H9 (cell line): ENCODE measurements at regions not wholly inside any gene's neighbourhood (a gene's known extent, or its start where the extent isn't known, plus 50 kb on each side); places are given as distances from the start of the nearest gene placed in this dataset.

ENCODE experiments used
- DNase-seq: peaks from one replicate; pipeline ENCODE4 v3.0.0-alpha.2; 2017
- H2AFZ ChIP-seq: one replicate; pipeline ENCODE4 v1.6.1; 2013; ENCODE audit warnings: mild to moderate bottlenecking, low read length, control low read depth, moderate library complexity
- H2AK5ac ChIP-seq: 2 replicates; pipeline ENCODE4 v1.6.1; 2013; ENCODE audit warnings: low read length, control low read depth, mixed read lengths; ENCODE audit not compliant: insufficient read length
- H2BK120ac ChIP-seq: one replicate; pipeline ENCODE4 v1.6.1; 2013; ENCODE audit warnings: low read depth, mild to moderate bottlenecking, low read length, control low read depth, inconsistent platforms; ENCODE audit not compliant: poor library complexity, severe bottlenecking
- H2BK12ac ChIP-seq: 2 replicates; pipeline ENCODE4 v1.6.1; 2013; ENCODE audit warnings: low read length, control low read depth, mixed read lengths, low read depth; ENCODE audit not compliant: insufficient read length
- H2BK15ac ChIP-seq: 2 replicates; pipeline ENCODE4 v1.6.1; 2013; ENCODE audit warnings: low read depth, low read length, control low read depth
- H2BK20ac ChIP-seq: one replicate; pipeline ENCODE4 v1.6.1; 2013; ENCODE audit warnings: low read depth, mild to moderate bottlenecking, low read length, control low read depth, inconsistent platforms; ENCODE audit not compliant: poor library complexity, severe bottlenecking
- H2BK5ac ChIP-seq: 2 replicates; pipeline ENCODE4 v1.6.1; 2013; ENCODE audit warnings: low read length, control low read depth, mixed read lengths; ENCODE audit not compliant: insufficient read length
- H3K14ac ChIP-seq: 2 replicates; pipeline ENCODE4 v1.6.1; 2013; ENCODE audit warnings: low read length, control low read depth; ENCODE audit not compliant: insufficient read depth
- H3K18ac ChIP-seq: 2 replicates; pipeline ENCODE4 v1.6.1; 2013; ENCODE audit warnings: low read depth, mild to moderate bottlenecking, mixed read lengths, low read length, control low read depth; ENCODE audit not compliant: insufficient read length
- H3K23ac ChIP-seq: 2 replicates; pipeline ENCODE4 v1.6.1; 2013; ENCODE audit warnings: low read length, control low read depth, mixed read lengths, low read depth; ENCODE audit not compliant: insufficient read length
- H3K23me2 ChIP-seq: 2 replicates; pipeline ENCODE4 v1.6.1; 2013; ENCODE audit warnings: low read depth, mild to moderate bottlenecking, mixed read lengths, low read length, control low read depth; ENCODE audit not compliant: insufficient read length, poor library complexity, severe bottlenecking
- H3K27ac ChIP-seq: 2 replicates; pipeline ENCODE4 v1.5.1; 2013; ENCODE audit warnings: low read length, control low read depth, mixed read lengths, low read depth; ENCODE audit not compliant: insufficient read length
- H3K27me3 ChIP-seq: 2 replicates; pipeline ENCODE4 v1.6.1; 2013; ENCODE audit warnings: low read length, control low read depth, inconsistent platforms; ENCODE audit not compliant: insufficient read depth
- H3K4ac ChIP-seq: 2 replicates; pipeline ENCODE4 v1.6.1; 2013; ENCODE audit warnings: low read depth, mild to moderate bottlenecking, control low read depth, inconsistent platforms, low read length, moderate library complexity
- H3K4me1 ChIP-seq: 2 replicates; pipeline ENCODE4 v1.6.1; 2013; ENCODE audit warnings: low read length, control low read depth, inconsistent platforms; ENCODE audit not compliant: insufficient read depth
- H3K4me2 ChIP-seq: 2 replicates; pipeline ENCODE4 v1.6.1; 2013; ENCODE audit warnings: low read length, control low read depth, mixed read lengths; ENCODE audit not compliant: insufficient read length, insufficient read depth
- H3K56ac ChIP-seq: 2 replicates; pipeline ENCODE4 v1.6.1; 2013; ENCODE audit warnings: low read depth, mild to moderate bottlenecking, mixed read lengths, low read length, control low read depth; ENCODE audit not compliant: insufficient read length
- H3K79me1 ChIP-seq: 2 replicates; pipeline ENCODE4 v1.6.1; 2013; ENCODE audit warnings: low read depth, mild to moderate bottlenecking, moderate library complexity, low read length, control low read depth, inconsistent platforms; ENCODE audit not compliant: insufficient read depth, poor library complexity, severe bottlenecking
- H3K79me2 ChIP-seq: 2 replicates; pipeline ENCODE4 v1.6.1; 2013; ENCODE audit warnings: low read length, control low read depth, inconsistent platforms; ENCODE audit not compliant: insufficient read depth
- H3K9ac ChIP-seq: 2 replicates; pipeline ENCODE4 v1.6.1; 2013; ENCODE audit warnings: low read length, control low read depth, mixed read lengths; ENCODE audit not compliant: insufficient read length; ENCODE audit errors: extremely low read depth
- H3K9me3 ChIP-seq: one replicate; pipeline ENCODE4 v1.6.1; 2013; ENCODE audit warnings: low read depth, low read length, inconsistent platforms; ENCODE audit not compliant: control insufficient read depth
- H3T11ph ChIP-seq: one replicate; pipeline ENCODE4 v1.6.1; 2013; ENCODE audit warnings: mild to moderate bottlenecking, low read length, control low read depth, inconsistent platforms
- H4K20me1 ChIP-seq: one replicate; pipeline ENCODE4 v1.6.1; 2013; ENCODE audit not compliant: control insufficient read depth, insufficient read length, insufficient read depth
- H4K5ac ChIP-seq: 2 replicates; pipeline ENCODE4 v1.6.1; 2013; ENCODE audit warnings: low read depth, mild to moderate bottlenecking, mixed read lengths, low read length, control low read depth; ENCODE audit not compliant: insufficient read length
- H4K8ac ChIP-seq: replicated peaks from 2 replicates; pipeline ENCODE4 v1.6.1; 2013; ENCODE audit warnings: low read length, control low read depth, mixed read lengths, low read depth; ENCODE audit not compliant: insufficient read length
- H4K91ac ChIP-seq: 2 replicates; pipeline ENCODE4 v1.6.1; 2013; ENCODE audit warnings: low read depth, mild to moderate bottlenecking, moderate library complexity, mixed read lengths, low read length, control low read depth; ENCODE audit not compliant: insufficient read length
- H3K27ac Mint-ChIP-seq, 3 experiments: 2 replicates in 2 of 3; 3 replicates in 1 of 3; pipeline ENCODE4 v1.8.0; 2020 to 2021; ENCODE audit warnings: mixed read lengths in 3 of 3, mild to moderate bottlenecking in 1 of 3, moderate library complexity in 1 of 3
- H3K27me3 Mint-ChIP-seq: 2 replicates; pipeline ENCODE4 v1.8.0; 2021; ENCODE audit warnings: low read depth, mild to moderate bottlenecking, moderate library complexity, mixed read lengths
- H3K36me3 Mint-ChIP-seq, 3 experiments: 2 replicates in 2 of 3; 3 replicates in 1 of 3; pipeline ENCODE4 v1.8.0; 2020 to 2021; ENCODE audit warnings: low read depth in 3 of 3, mixed read lengths in 3 of 3; ENCODE audit not compliant: insufficient read depth in 1 of 3
- H3K4me1 Mint-ChIP-seq, 2 experiments: 2 replicates each; pipeline ENCODE4 v1.8.0; 2020; ENCODE audit warnings: mixed read lengths in 2 of 2
- H3K4me3 Mint-ChIP-seq, 2 experiments: 2 replicates in 1 of 2; 3 replicates in 1 of 2; pipeline ENCODE4 v1.8.0; 2020 to 2021; ENCODE audit warnings: mild to moderate bottlenecking in 2 of 2, mixed read lengths in 2 of 2, moderate library complexity in 1 of 2
- H3K9me3 Mint-ChIP-seq, 2 experiments: 2 replicates in 1 of 2; 3 replicates in 1 of 2; pipeline ENCODE4 v1.8.0; 2020; ENCODE audit warnings: mild to moderate bottlenecking in 2 of 2, mixed read lengths in 2 of 2, moderate library complexity in 1 of 2
- WGBS: extraction: QIAGEN DNeasy Blood & Tissue Kit; methylation state at CpG from one replicate; pipeline ENCODE4 v1.1.7; 2013; ENCODE audit warnings: missing lambda C conversion rate, low lambda C conversion rate, mixed read lengths; ENCODE audit not compliant: insufficient read length; ENCODE audit errors: extremely low coverage; 5-methylcytosine and 5-hydroxymethylcytosine counted together
- TF ChIP-seq, protein P1 (sequence below): fragments of 200-600 bp; sonication (generic); conservative IDR thresholded peaks from 3 replicates; pipeline ENCODE4 v1.8.0; 2021; ENCODE audit warnings: antibody characterized with exemption, mild to moderate bottlenecking

DNA sequence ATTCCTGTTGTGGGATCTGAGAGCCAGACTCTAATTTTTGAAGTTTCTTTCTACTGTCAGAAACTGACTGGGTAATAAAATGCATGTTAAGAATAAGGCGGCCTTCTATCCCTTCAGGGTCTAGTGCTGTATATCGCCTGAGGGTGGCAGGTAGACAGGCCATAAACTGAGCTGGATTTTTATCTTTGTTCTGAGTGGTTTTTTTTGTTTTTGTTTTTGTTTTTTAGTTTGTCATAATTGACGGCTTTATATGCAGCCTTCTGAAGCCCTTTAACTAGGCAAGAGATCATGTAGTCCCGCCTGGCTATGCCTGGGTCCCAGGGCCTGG is 747.7 kb upstream of the ADGRB3 start:
- H2BK12ac ChIP-seq = no peak overlapping the region
- no peak overlapping the region for H3K18ac ChIP-seq
- no peak overlapping the region for H3K27ac ChIP-seq
- no peak overlapping the region for H4K5ac ChIP-seq
- no peaks in the 10 kb centered on the region for H3K79me1 ChIP-seq
- H2BK15ac ChIP-seq = no peak overlapping the region
- H3K23me2 ChIP-seq = no peaks in the 10 kb centered on the region
- no peak overlapping the region for H4K91ac ChIP-seq
- Mint-ChIP-seq H3K27me3 (no peaks in the 10 kb centered on the region), H3K9me3 (peaks cover 2 to 9% of the 10 kb centered on the region in 2 experiments; a peak in 4 of 5 replicates), H3K27ac (no peak overlapping the region), H3K4me3 (no peak overlapping the region), H3K36me3 (peaks cover 0 to 16% (median 2%) of the 10 kb centered on the region in 3 experiments; a peak in 3 of 7 replicates), H3K4me1 (peaks cover 11% of the 10 kb centered on the region in 2 experiments)
- no peak overlapping the region for H2BK120ac ChIP-seq
- H4K8ac ChIP-seq = no peak overlapping the region
- H3T11ph ChIP-seq = no peak overlapping the region
- H2BK20ac ChIP-seq = no peak overlapping the region
- no peak for DNase-seq
- no peaks in the 10 kb centered on the region for H3K9me3 ChIP-seq
- WGBS = no CpG with 5 or more reads among the region's 4 CpGs
- no peak overlapping the region for H3K23ac ChIP-seq
- no peak overlapping the region for H2BK5ac ChIP-seq
- no peak overlapping the region for H3K56ac ChIP-seq
- TF ChIP-seq, protein P1, sequence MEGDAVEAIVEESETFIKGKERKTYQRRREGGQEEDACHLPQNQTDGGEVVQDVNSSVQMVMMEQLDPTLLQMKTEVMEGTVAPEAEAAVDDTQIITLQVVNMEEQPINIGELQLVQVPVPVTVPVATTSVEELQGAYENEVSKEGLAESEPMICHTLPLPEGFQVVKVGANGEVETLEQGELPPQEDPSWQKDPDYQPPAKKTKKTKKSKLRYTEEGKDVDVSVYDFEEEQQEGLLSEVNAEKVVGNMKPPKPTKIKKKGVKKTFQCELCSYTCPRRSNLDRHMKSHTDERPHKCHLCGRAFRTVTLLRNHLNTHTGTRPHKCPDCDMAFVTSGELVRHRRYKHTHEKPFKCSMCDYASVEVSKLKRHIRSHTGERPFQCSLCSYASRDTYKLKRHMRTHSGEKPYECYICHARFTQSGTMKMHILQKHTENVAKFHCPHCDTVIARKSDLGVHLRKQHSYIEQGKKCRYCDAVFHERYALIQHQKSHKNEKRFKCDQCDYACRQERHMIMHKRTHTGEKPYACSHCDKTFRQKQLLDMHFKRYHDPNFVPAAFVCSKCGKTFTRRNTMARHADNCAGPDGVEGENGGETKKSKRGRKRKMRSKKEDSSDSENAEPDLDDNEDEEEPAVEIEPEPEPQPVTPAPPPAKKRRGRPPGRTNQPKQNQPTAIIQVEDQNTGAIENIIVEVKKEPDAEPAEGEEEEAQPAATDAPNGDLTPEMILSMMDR = no peak
- H3K14ac ChIP-seq = no peak overlapping the region
- H3K4ac ChIP-seq = no peak overlapping the region
- H4K20me1 ChIP-seq = no peaks in the 10 kb centered on the region
- no peak overlapping the region for H2AFZ ChIP-seq
- H3K9ac ChIP-seq = no peak overlapping the region
- H3K79me2 ChIP-seq = no peaks in the 10 kb centered on the region
- no peak overlapping the region for H2AK5ac ChIP-seq
- no peaks in the 10 kb centered on the region for H3K27me3 ChIP-seq
- no peak overlapping the region for H3K4me2 ChIP-seq
- no peaks in the 10 kb centered on the region for H3K4me1 ChIP-seq
